ENCODE measurements at regions not wholly inside any gene's neighbourhood (a gene's known extent, or its start where the extent isn't known, plus 50 kb on each side); places are given as distances from the start of the nearest gene placed in this dataset.
A peak's percentile ranks its signal among the peaks of the same experiment; 100 is the strongest.
"Not testable (repeated sequence)": the region's sequence is repeated elsewhere in the genome, so short reads cannot be mapped to it uniquely, and the experiment has no call there.

DNA sequence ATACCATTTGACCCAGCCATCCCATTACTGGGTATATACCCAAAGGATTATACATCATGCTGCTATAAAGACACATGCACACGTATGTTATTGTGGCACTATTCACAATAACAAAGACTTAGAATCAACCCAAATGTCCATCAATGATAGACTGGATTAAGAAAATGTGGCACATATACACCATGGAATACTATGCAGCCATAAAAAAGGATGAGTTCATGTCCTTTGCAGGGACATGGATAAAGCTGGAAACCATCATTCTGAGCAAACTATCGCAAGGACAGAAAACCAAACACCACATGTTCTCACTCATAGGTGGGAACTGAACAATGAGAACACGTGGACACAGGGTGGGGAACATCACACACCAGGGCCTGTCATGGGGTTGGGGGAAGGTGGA lies 237.6 kb upstream of the KRR1 start:
- H3K4me1 Mint-ChIP-seq; intact Hi-C loops (cut with DNase I, micrococcal nuclease); H3K27ac Mint-ChIP-seq; ATAC-seq; H3K4me3 Mint-ChIP-seq; H3K9me3 Mint-ChIP-seq (ENCODE audit: low read depth); POLR2A ChIA-PET; DNase-seq; CTCF ChIA-PET; H3K36me3 Mint-ChIP-seq (ENCODE audit: low read depth): not testable (repeated sequence)
- peaks cover 14% of the 10 kb centered on the region for H3K27me3 Mint-ChIP-seq

DNA sequence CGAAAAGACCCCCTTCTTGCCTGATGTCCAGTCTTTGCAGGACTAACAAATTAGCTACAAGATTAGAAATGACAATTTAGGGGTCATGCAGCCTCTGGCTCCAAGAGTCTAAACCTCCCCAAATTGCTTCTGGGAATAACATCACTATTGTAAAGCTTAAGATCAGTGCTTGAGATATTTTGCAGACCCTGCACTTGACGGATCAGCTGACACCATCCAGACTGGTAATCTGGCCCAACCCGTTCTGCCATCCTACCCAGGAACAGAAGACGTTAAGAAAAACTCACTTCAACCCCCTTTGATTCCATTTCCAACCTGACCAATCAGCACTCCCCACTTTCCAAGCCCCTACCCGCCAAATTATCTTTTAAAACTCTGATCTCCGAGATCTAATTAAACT lies 236.7 kb upstream of the KRR1 start:
- Mint-ChIP-seq H3K9me3 (ENCODE audit: low read depth) (no peaks in the 10 kb centered on the region), H3K36me3 (ENCODE audit: low read depth) (no peaks in the 10 kb centered on the region), H3K4me1 (no peaks in the 10 kb centered on the region), H3K27me3 (peaks cover 14% of the 10 kb centered on the region), H3K4me3 (no peak overlapping the region), H3K27ac (no peak overlapping the region)
- ChIA-PET CTCF (interaction anchor here (0.9 to 1.3 kb wide), 2 partner anchors 13 to 108 kb away, joined by 3 read pairs; no protein-coding TSS in a partner anchor), POLR2A (no interaction called here)
- DNase-seq (no peak), ATAC-seq (no peak)
- intact Hi-C loops (cut with DNase I, micrococcal nuclease) = no loop called here

DNA sequence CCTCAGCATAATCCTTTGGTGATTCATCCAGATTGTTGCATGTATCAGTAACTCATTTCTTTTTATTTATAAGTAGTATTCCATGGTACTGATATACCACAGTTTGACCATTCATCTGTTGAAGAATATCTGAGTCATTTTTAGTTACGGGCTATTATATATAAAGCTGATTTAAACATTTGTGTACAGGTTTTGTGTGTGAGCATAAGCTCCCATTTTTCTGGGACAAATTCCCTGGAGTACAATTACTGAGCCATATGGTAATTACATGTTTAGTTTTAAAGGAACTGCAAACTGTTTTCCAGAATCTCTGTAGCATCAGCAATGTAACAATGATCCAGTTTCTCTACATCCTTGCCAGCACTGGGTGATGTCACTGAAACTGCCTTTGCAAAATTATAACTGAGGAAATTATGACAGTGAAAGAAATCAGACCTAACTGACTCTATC lies 236.2 kb upstream of the KRR1 start:
- Mint-ChIP-seq H3K4me1 (no peaks in the 10 kb centered on the region), H3K4me3 (no peak overlapping the region), H3K27me3 (peaks cover 17% of the 10 kb centered on the region), H3K9me3 (ENCODE audit: low read depth) (no peaks in the 10 kb centered on the region), H3K36me3 (ENCODE audit: low read depth) (no peaks in the 10 kb centered on the region), H3K27ac (no peak overlapping the region)
- intact Hi-C loops (cut with DNase I, micrococcal nuclease) = no loop called here
- POLR2A ChIA-PET = no interaction called here
- peak; percentile 36 for ATAC-seq
- CTCF ChIA-PET = interaction anchor here (0.9 to 1.3 kb wide), 2 partner anchors 13 to 107 kb away, joined by 3 read pairs; no protein-coding TSS in a partner anchor
- no peak for DNase-seq

DNA sequence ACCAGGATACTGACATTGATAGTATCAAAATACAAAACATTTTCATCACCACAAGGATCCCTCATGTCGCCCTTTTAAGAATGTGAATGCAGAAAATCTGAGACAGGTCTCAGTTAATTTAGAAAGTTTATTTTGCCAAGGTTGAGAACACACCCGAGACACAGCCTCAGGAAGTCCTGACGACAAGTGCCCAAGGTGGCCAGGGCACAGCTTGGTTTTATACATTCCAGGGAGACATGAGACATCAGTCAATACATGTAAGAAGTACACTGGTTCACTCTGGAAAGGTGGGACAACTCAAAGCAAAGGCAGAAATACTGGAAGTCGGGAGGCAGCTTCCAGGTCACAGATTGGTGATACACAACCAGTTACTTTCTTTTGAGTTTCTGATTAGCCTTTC lies 235.2 kb upstream of the KRR1 start:
- Mint-ChIP-seq H3K36me3 (ENCODE audit: low read depth) (no peaks in the 10 kb centered on the region), H3K27me3 (peaks cover 21% of the 10 kb centered on the region), H3K4me1 (no peaks in the 10 kb centered on the region), H3K27ac (no peak overlapping the region), H3K9me3 (ENCODE audit: low read depth) (no peaks in the 10 kb centered on the region), H3K4me3 (no peak overlapping the region)
- DNase-seq (no peak), ATAC-seq (no peak)
- ChIA-PET CTCF (no interaction called here), POLR2A (no interaction called here)
- intact Hi-C loops (cut with DNase I, micrococcal nuclease) = no loop called here

DNA sequence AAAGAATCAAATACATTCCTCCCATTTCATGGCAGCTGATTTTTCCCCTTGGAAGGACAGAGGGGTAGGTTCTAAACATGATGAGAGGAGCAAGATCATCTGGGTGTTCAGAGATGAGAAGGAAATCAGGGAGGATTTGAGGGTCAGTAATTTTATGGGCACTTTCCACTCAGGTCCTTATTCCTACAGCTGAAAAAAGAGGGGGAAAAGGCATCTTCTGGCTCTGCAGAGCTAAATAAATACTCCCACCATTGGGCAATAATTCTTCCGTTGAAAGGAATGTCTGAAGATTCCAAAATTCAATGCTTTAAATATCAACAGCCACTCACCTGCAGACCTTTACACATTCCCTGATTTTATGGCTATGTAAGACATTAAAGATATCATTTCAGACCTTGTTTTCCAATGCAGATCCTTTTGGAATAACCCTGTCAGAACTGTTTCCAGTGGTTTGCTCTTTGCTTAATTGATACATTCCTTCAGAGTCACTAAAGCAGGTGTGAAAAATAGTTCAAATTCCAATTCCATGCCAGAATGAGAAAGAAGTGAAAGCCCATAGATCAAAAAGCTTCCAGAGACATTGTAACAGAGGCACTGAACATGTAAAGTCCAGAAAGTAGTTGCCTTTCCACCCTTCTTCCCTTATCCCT lies 233.3 kb upstream of the KRR1 start:
- Mint-ChIP-seq H3K27ac (no peak overlapping the region), H3K9me3 (ENCODE audit: low read depth) (no peaks in the 10 kb centered on the region), H3K27me3 (peaks cover 24% of the 10 kb centered on the region), H3K4me3 (no peak overlapping the region), H3K36me3 (ENCODE audit: low read depth) (no peaks in the 10 kb centered on the region), H3K4me1 (peaks cover 3% of the 10 kb centered on the region)
- no peak for DNase-seq
- POLR2A ChIA-PET = no interaction called here
- intact Hi-C loops (cut with DNase I, micrococcal nuclease) = no loop called here
- ATAC-seq = no peak
- CTCF ChIA-PET = interaction anchor here (0.7 to 1.3 kb wide), 4 partner anchors 16 to 284 kb away, joined by 3 to 5 read pairs (median 4); no protein-coding TSS in a partner anchor

DNA sequence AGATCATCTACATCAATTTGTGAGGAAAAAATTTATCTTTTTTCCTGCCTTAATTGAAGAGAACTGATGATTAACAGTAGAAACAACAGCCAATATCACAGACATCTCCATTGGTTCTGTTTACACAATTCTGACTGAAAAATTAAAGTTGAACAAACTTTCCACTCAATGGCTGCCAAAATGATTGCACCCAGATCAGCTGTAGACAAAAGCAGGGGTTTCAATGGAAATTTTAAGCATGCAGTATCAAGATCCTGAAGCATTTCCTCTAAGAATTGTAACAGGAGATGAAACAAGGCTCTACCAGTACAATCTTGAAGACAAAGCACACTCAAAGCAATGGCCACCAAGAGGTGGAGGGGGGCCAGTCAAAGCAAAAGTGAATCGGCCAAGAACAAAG lies 231.6 kb upstream of the KRR1 start:
- intact Hi-C loops (cut with DNase I, micrococcal nuclease) = no loop called here
- POLR2A ChIA-PET = no interaction called here
- ATAC-seq = no peak

DNA sequence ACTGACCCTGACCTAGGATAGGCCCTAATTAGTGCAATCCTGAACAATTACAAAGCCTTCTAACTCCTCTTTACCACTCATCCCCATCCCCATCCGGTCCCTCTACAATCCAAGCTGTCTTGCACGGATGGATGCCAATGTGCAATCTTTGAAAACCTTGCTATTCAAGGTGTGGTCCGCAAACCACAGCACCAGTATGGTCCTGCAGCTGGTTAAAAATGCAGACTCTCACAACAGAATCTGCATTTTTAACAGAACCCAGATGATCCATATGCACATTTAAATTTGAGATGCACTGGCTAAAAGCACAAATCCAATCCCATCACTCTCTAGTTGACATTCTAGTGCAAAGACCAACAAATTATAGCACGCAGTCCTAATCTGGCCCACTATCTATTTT lies 230.6 kb upstream of the KRR1 start:
- POLR2A ChIA-PET = no interaction called here

More for the DNA sequence above, 231.6 kb upstream of the KRR1 start:
- peaks cover 24% of the 10 kb centered on the region for H3K27me3 Mint-ChIP-seq
- CTCF ChIA-PET = no interaction called here
- DNase-seq = no peak
- no peaks in the 10 kb centered on the region for H3K36me3 Mint-ChIP-seq (ENCODE audit: low read depth)
- H3K4me1 Mint-ChIP-seq = peaks cover 12% of the 10 kb centered on the region
- H3K9me3 Mint-ChIP-seq (ENCODE audit: low read depth) = no peaks in the 10 kb centered on the region
- no peak overlapping the region for H3K27ac Mint-ChIP-seq
- no peak overlapping the region for H3K4me3 Mint-ChIP-seq

DNA sequence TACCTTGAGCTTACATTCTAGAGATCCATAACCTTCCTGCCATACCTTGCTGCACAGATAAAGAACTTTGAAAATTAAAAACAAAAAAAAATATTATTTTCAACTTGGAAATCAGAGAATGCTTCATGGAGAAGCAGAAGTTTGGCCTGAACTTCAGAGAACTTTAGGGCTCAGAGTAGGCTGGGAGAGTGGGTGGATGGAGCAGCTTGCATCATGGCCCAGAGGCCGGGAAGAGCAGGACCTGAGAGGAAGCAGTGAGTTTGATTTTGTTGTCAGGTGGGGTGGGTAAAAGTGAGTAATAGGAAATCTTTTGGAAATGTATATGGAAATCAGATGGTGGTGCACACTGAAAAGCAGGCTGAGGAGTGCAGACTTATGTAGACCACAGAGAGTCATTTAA lies 228.5 kb upstream of the KRR1 start:
- Mint-ChIP-seq H3K27me3 (peaks cover 17% of the 10 kb centered on the region), H3K36me3 (ENCODE audit: low read depth) (no peaks in the 10 kb centered on the region), H3K4me1 (peaks cover 16% of the 10 kb centered on the region), H3K27ac (no peak overlapping the region), H3K4me3 (no peak overlapping the region), H3K9me3 (ENCODE audit: low read depth) (no peaks in the 10 kb centered on the region)
- no peak for ATAC-seq
- ChIA-PET CTCF (interaction anchor here (0.6 kb wide), 1 partner anchor 256 kb away, joined by 4 read pairs; no protein-coding TSS in a partner anchor), POLR2A (no interaction called here)
- DNase-seq = no peak
- intact Hi-C loops (cut with DNase I, micrococcal nuclease) = loop anchor here in 1 of 2 experiments (2.0 kb wide), 2 partner anchors 99 to 291 kb away; partner anchors contain the start of gene PHLDA1

More for the DNA sequence above, 230.6 kb upstream of the KRR1 start:
- intact Hi-C loops (cut with DNase I, micrococcal nuclease) = no loop called here
- Mint-ChIP-seq H3K9me3 (ENCODE audit: low read depth) (no peaks in the 10 kb centered on the region), H3K36me3 (ENCODE audit: low read depth) (no peaks in the 10 kb centered on the region), H3K4me3 (no peak overlapping the region), H3K27ac (no peak overlapping the region), H3K4me1 (peaks cover 16% of the 10 kb centered on the region), H3K27me3 (peaks cover 24% of the 10 kb centered on the region)
- no peak for ATAC-seq
- no peak for DNase-seq
- CTCF ChIA-PET = no interaction called here

DNA sequence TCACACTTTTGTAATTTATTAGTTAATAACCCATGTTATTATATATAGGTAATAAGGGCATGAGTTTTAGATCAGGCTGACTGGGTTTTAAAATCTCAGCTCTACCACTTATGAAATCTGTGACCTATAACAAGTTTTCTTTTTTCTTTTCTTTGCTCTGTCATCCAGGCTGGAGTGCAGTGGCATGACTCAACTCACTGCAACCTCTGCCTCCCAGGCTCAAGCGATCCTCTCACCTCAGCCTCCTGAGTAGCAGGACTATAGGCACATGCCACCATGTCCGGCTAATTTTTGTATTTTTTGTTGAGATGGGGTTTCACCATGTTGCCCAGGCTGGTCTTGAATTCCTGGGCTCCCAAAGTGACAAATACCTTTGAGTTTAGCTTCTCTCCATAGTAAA lies 227.7 kb upstream of the KRR1 start:
- POLR2A ChIA-PET; H3K27ac Mint-ChIP-seq; H3K4me3 Mint-ChIP-seq; H3K9me3 Mint-ChIP-seq (ENCODE audit: low read depth); H3K36me3 Mint-ChIP-seq (ENCODE audit: low read depth); ATAC-seq: not testable (repeated sequence)
- Mint-ChIP-seq H3K27me3 (peaks cover 14% of the 10 kb centered on the region), H3K4me1 (peaks cover 16% of the 10 kb centered on the region)
- DNase-seq = peak; percentile 9
- intact Hi-C loops (cut with DNase I, micrococcal nuclease) = loop anchor here in 1 of 2 experiments (2.0 kb wide), 2 partner anchors 98 to 292 kb away; partner anchors contain the start of gene PHLDA1
- CTCF ChIA-PET = interaction anchor here (1.0 kb wide), 1 partner anchor 299 kb away, joined by 3 read pairs; no protein-coding TSS in a partner anchor

DNA sequence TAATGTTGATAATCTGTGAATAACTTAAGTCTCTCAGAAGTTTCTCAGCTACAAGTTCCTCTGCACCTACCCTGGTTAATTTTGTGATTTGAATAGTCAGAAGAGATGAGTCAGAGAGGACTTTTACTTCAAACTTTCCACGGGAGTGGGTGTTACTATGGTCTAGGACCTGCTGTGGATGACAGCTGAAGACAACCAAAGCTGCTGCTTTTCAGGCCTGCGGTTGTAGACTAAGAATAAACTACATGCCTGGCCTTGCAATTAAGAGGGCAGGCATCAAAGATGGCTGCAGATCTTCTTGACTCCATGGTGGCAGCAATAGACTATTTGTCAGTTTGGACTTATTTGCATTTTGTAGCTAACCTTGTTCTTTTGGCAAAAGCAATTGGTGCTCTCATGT lies 227.1 kb upstream of the KRR1 start:
- H3K27me3 Mint-ChIP-seq = peaks cover 14% of the 10 kb centered on the region
- no peak overlapping the region for H3K27ac Mint-ChIP-seq
- H3K4me1 Mint-ChIP-seq = peaks cover 16% of the 10 kb centered on the region
- peak; percentile 59 for DNase-seq
- H3K9me3 Mint-ChIP-seq (ENCODE audit: low read depth) = no peaks in the 10 kb centered on the region
- intact Hi-C loops (cut with DNase I, micrococcal nuclease) = loop anchor here in 1 of 2 experiments (2.0 kb wide), 2 partner anchors 98 to 292 kb away; partner anchors contain the start of gene PHLDA1
- H3K4me3 Mint-ChIP-seq = no peak overlapping the region
- H3K36me3 Mint-ChIP-seq (ENCODE audit: low read depth) = no peaks in the 10 kb centered on the region
- ChIA-PET CTCF (interaction anchor here (0.9 to 1.0 kb wide), 2 partner anchors 13 to 300 kb away, joined by 3 to 5 read pairs; no protein-coding TSS in a partner anchor), POLR2A (interaction anchor here (0.6 kb wide), 1 partner anchor 310 kb away, joined by 3 read pairs; no protein-coding TSS in a partner anchor)
- peak; percentile 95 for ATAC-seq

DNA sequence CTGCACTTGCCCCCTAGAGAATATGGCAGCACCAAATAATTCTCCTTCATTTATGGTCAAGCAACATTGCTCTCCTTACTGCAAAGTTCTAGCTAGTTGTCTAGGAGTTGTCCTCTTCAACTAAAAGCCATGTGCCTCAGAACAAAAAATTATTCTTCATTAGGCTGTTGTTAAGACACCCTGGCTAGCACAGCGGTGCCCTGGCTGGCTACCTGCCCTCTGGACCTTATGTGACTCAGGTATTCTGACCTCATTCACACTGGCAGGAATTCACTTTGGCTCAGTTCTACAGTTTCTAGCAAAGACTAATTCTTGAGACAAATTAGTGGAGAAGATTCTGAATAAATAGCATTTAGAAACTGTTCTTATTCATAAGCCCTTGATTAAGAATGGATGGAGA lies 224.4 kb upstream of the KRR1 start:
- no peaks in the 10 kb centered on the region for H3K36me3 Mint-ChIP-seq (ENCODE audit: low read depth)
- H3K27ac Mint-ChIP-seq = no peak overlapping the region
- ATAC-seq (no peak), DNase-seq (no peak)
- ChIA-PET POLR2A (no interaction called here), CTCF (interaction anchor here (0.7 to 1.4 kb wide), 3 partner anchors 10 to 251 kb away, joined by 3 to 4 read pairs (median 3); no protein-coding TSS in a partner anchor)
- H3K4me3 Mint-ChIP-seq = no peak overlapping the region
- peaks cover 4% of the 10 kb centered on the region for H3K27me3 Mint-ChIP-seq
- peaks cover 16% of the 10 kb centered on the region for H3K4me1 Mint-ChIP-seq
- H3K9me3 Mint-ChIP-seq (ENCODE audit: low read depth) = no peaks in the 10 kb centered on the region
- intact Hi-C loops (cut with DNase I, micrococcal nuclease) = no loop called here

DNA sequence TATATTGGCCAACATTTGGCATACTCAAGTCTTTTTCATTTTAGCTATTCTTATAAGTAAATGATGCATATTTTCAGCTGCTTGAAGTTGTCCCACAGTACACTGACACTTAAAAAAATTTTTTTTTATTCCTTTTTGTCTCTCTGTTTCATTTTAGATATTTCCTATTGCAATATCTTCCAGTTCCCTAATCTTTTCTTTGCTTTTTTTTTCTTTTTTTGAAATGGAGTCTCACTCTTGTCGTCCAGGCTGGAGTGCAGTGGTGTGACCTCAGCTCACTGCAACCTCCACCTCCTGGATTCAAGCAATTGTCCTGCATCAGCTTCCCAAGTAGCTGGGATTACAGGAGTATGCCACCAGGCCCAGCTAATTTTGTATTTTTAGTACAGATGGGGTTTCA lies 217.4 kb upstream of the KRR1 start:
- H3K9me3 Mint-ChIP-seq (ENCODE audit: low read depth) = no peaks in the 10 kb centered on the region
- H3K4me1 Mint-ChIP-seq = no peaks in the 10 kb centered on the region
- DNase-seq (no peak), ATAC-seq (no peak)
- intact Hi-C loops (cut with DNase I, micrococcal nuclease) = loop anchor here in 1 of 2 experiments (10.0 kb wide), 1 partner anchor 306 kb away; the partner anchor contains the start of gene PHLDA1
- no peaks in the 10 kb centered on the region for H3K27me3 Mint-ChIP-seq
- H3K27ac Mint-ChIP-seq = no peak overlapping the region
- CTCF ChIA-PET = interaction anchor here (0.7 to 1.2 kb wide), 2 partner anchors 9 to 101 kb away, joined by 4 read pairs; no protein-coding TSS in a partner anchor
- no peaks in the 10 kb centered on the region for H3K36me3 Mint-ChIP-seq (ENCODE audit: low read depth)
- no peak overlapping the region for H3K4me3 Mint-ChIP-seq
- POLR2A ChIA-PET = no interaction called here
